Right lobe of liver (tissue), 6 donors: ENCODE measurements at regions not wholly inside any gene's neighbourhood (a gene's known extent, or its start where the extent isn't known, plus 50 kb on each side); places are given as distances from the start of the nearest gene placed in this dataset.

Source experiments
- ATAC-seq, 4 donors: fragments of 200-7000 bp; cut with Tn5 transposase; one replicate each; pipeline ENCODE4 v1.9.1; 2020; ENCODE audit warnings: mild to moderate bottlenecking in 4 of 4, moderate library complexity in 4 of 4
- DNase-seq, 3 donors: peaks; one replicate each; pipeline ENCODE4 v3.0.0-alpha.2; 2020
- H3K27ac ChIP-seq, 3 donors: fragments of 200-600 bp; one replicate each; pipeline ENCODE4 v1.8.0; 2022
- H3K27me3 ChIP-seq, 2 donors: fragments of 200-600 bp; one replicate each; pipeline ENCODE4 v1.8.0; 2022
- H3K36me3 ChIP-seq, 4 donors: fragments of 200-600 bp; sonication (generic) in 1 of 4; one replicate each; pipeline versions ENCODE4 v1.5.1 to v1.8.0; 2017 to 2022; ENCODE audit warnings: control low read depth in 1 of 4
- H3K4me1 ChIP-seq, 4 donors: fragments of 200-600 bp; sonication (generic) in 1 of 4; one replicate each; pipeline versions ENCODE4 v1.5.1 to v1.8.0; 2017 to 2022; ENCODE audit warnings: control low read depth in 1 of 4
- H3K4me3 ChIP-seq, 3 donors: fragments of 200-600 bp; one replicate each; pipeline ENCODE4 v1.8.0; 2022
- H3K9me3 ChIP-seq, 4 donors: fragments of 200-600 bp; sonication (generic) in 1 of 4; one replicate each; pipeline versions ENCODE4 v1.5.1 to v1.8.0; 2017 to 2022; ENCODE audit warnings: control low read depth in 1 of 4
- CTCF ChIP-seq, 4 donors: fragments of 200-600 bp in 3 of 4; fragments of 450-650 bp in 1 of 4; IDR thresholded peaks; one replicate each; pipeline versions ENCODE4 v1.5.1 to v1.8.0; 2016 to 2022; ENCODE audit warnings: antibody characterized with exemption in 4 of 4, mild to moderate bottlenecking in 2 of 4
- POLR2A ChIP-seq: fragments of 450-650 bp; IDR thresholded peaks from one replicate; pipeline ENCODE4 v1.6.1; 2017; ENCODE audit warnings: antibody characterized with exemption, mild to moderate bottlenecking
- WGBS: methylation state at CpG from one replicate; pipeline ENCODE4 v1.1.6; 2018; ENCODE audit warnings: low coverage, low lambda C conversion rate; ENCODE audit not compliant: insufficient coverage; ENCODE audit errors: missing lambda C conversion rate; 5-methylcytosine and 5-hydroxymethylcytosine counted together
- intact Hi-C, 2 donors: fragments of 100-400 bp; cut with DNase I; formaldehyde crosslinking; loops; one replicate each; pipeline versions ENCODE4 v1.11.2 to v1.14.1; 2022
- donor health status: DM: no; HTN: yes; CAD: no.
- donor health status: DM: no; HTN: no; CAD: no.
- donor health status: DM: no; HTN: no; CAD: no.
- donor health status: DM: no; HTN: yes; CAD: no.
- donor health status: DM: no; HTN: yes; CAD: no.

GRCh38 chr20:57785061-57785460 lies 75.2 kb upstream of the PMEPA1 start:
- Histone ChIP-seq H3K9me3 (no peaks in the 10 kb centered on the region), H3K27me3 (no peaks in the 10 kb centered on the region), H3K27ac (no peak overlapping the region), H3K4me1 (no peaks in the 10 kb centered on the region), H3K4me3 (no peak overlapping the region), H3K36me3 (no peaks in the 10 kb centered on the region)
- TF ChIP-seq POLR2A (no peak), CTCF (IDR thresholded peaks at IDR 0.05) (no peak)
- ATAC-seq, result no peak
- WGBS, result 69% methylated on average over 4 of the region's 4 CpGs
- DNase-seq, result no peak
- intact Hi-C loops, result no loop called here

GRCh38 chr20:57783956-57784837 lies 74.4 kb upstream of the PMEPA1 start:
- DNase-seq (no peak), ATAC-seq (no peak)
- H3K4me3 ChIP-seq, result no peak overlapping the region
- TF ChIP-seq CTCF (IDR thresholded peaks at IDR 0.05) (no peak), POLR2A (no peak)
- H3K36me3 ChIP-seq, result no peaks in the 10 kb centered on the region
- H3K4me1 ChIP-seq, result no peaks in the 10 kb centered on the region
- H3K9me3 ChIP-seq, result no peaks in the 10 kb centered on the region
- intact Hi-C loops, result no loop called here
- no peaks in the 10 kb centered on the region for H3K27me3 ChIP-seq
- 53% methylated on average over 7 of the region's 10 CpGs for WGBS
- H3K27ac ChIP-seq, result no peak overlapping the region

GRCh38 chr20:57783196-57783595 lies 73.4 kb upstream of the PMEPA1 start:
- ATAC-seq (no peak), DNase-seq (no peak)
- Histone ChIP-seq H3K9me3 (no peaks in the 10 kb centered on the region), H3K36me3 (no peaks in the 10 kb centered on the region), H3K4me1 (no peaks in the 10 kb centered on the region), H3K27me3 (no peaks in the 10 kb centered on the region), H3K27ac (no peak overlapping the region), H3K4me3 (no peak overlapping the region)
- TF ChIP-seq CTCF (IDR thresholded peaks at IDR 0.05) (no peak), POLR2A (no peak)
- intact Hi-C loops, result no loop called here
- WGBS, result no CpG with 5 or more reads among the region's 4 CpGs

GRCh38 chr20:57782631-57783041 lies 72.8 kb upstream of the PMEPA1 start:
- no peak for DNase-seq
- 60% methylated on average over 1 of the region's 12 CpGs for WGBS
- intact Hi-C loops, result no loop called here

More at GRCh38 chr20:57782631-57783041, 72.8 kb upstream of the PMEPA1 start:
- ATAC-seq, result no peak
- no peak overlapping the region for H3K27ac ChIP-seq
- TF ChIP-seq CTCF (IDR thresholded peaks at IDR 0.05) (no peak), POLR2A (no peak)
- no peaks in the 10 kb centered on the region for H3K4me1 ChIP-seq
- no peaks in the 10 kb centered on the region for H3K27me3 ChIP-seq
- no peaks in the 10 kb centered on the region for H3K36me3 ChIP-seq
- no peaks in the 10 kb centered on the region for H3K9me3 ChIP-seq
- H3K4me3 ChIP-seq, result no peak overlapping the region
